OCI-LY1 (cell line): ENCODE measurements at regions not wholly inside any gene's neighbourhood (a gene's known extent, or its start where the extent isn't known, plus 50 kb on each side); places are given as distances from the start of the nearest gene placed in this dataset.

Experiments
- H2AFZ ChIP-seq: fragments of 200-600 bp; sonication (generic), shearing (Covaris generic); 2 replicates; pipeline ENCODE4 v1.6.0; 2014; ENCODE audit warnings: antibody characterized with exemption, mild to moderate bottlenecking, low read length
- H3F3A ChIP-seq: fragments of 200-600 bp; sonication (generic), shearing (Covaris generic); 2 replicates; pipeline ENCODE4 v1.6.0; 2014; ENCODE audit warnings: mild to moderate bottlenecking, antibody characterized with exemption, low read length, moderate library complexity; ENCODE audit not compliant: insufficient read depth
- H3K27ac ChIP-seq: fragments of 200-600 bp; sonication (generic); 2 replicates; pipeline ENCODE4 v1.5.1; 2014; ENCODE audit warnings: low read length, mixed run types, mild to moderate bottlenecking, low read depth; ENCODE audit not compliant: poor library complexity, severe bottlenecking
- H3K27me3 ChIP-seq: fragments of 200-600 bp; sonication (generic); 2 replicates; pipeline ENCODE4 v1.6.0; 2014; ENCODE audit warnings: antibody characterized with exemption, mild to moderate bottlenecking, low read length, moderate library complexity; ENCODE audit not compliant: insufficient read depth
- H3K36me3 ChIP-seq: fragments of 200-600 bp; sonication (generic); 2 replicates; pipeline ENCODE4 v1.6.1; 2014; ENCODE audit warnings: mild to moderate bottlenecking, antibody characterized with exemption, low read length, moderate library complexity, mixed read lengths; ENCODE audit not compliant: insufficient read depth
- H3K4me1 ChIP-seq: fragments of 200-600 bp; sonication (generic); 2 replicates; pipeline ENCODE4 v1.5.1; 2014; ENCODE audit warnings: mild to moderate bottlenecking, low read length, moderate library complexity; ENCODE audit not compliant: insufficient read depth, severe bottlenecking
- H3K4me2 ChIP-seq: fragments of 200-600 bp; sonication (generic), shearing (Covaris generic); 2 replicates; pipeline ENCODE4 v1.6.1; 2014; ENCODE audit warnings: low read length
- H3K4me3 ChIP-seq: fragments of 200-600 bp; sonication (generic); 2 replicates; pipeline ENCODE4 v1.5.1; 2014; ENCODE audit warnings: low read length, low read depth, mild to moderate bottlenecking, mixed read lengths; ENCODE audit not compliant: poor library complexity, severe bottlenecking
- H3K79me2 ChIP-seq: fragments of 200-600 bp; shearing (Covaris generic); 2 replicates; pipeline ENCODE4 v1.6.1; 2016; ENCODE audit warnings: mixed run types, low read length, mixed read lengths; ENCODE audit not compliant: insufficient read depth
- H3K9ac ChIP-seq: fragments of 200-600 bp; sonication (generic), shearing (Covaris generic); 2 replicates; pipeline ENCODE4 v1.6.1; 2014; ENCODE audit warnings: mild to moderate bottlenecking, low read length, mixed read lengths
- H3K9me2 ChIP-seq: fragments of 200-600 bp; sonication (generic), shearing (Covaris generic); 2 replicates; pipeline ENCODE4 v1.6.1; 2014; ENCODE audit warnings: low read depth, mild to moderate bottlenecking, low read length, mixed read lengths
- H3K9me3 ChIP-seq: fragments of 200-600 bp; shearing (Covaris generic); 2 replicates; pipeline ENCODE4 v1.6.1; 2014; ENCODE audit warnings: low read length, mixed read lengths
- H4K20me1 ChIP-seq: fragments of 200-600 bp; sonication (generic), shearing (Covaris generic); 2 replicates; pipeline ENCODE4 v1.6.0; 2016; ENCODE audit warnings: mild to moderate bottlenecking, low read length; ENCODE audit not compliant: insufficient read depth
- CTCF ChIP-seq: fragments of 200-600 bp; sonication (generic), shearing (Covaris generic); IDR thresholded peaks from 2 replicates; pipeline ENCODE4 v1.5.1; 2017; ENCODE audit warnings: mild to moderate bottlenecking, antibody characterized with exemption, low read length, moderate library complexity, mixed read lengths
- EZH2 ChIP-seq: fragments of 200-600 bp; sonication (generic), shearing (Covaris generic); IDR thresholded peaks from 2 replicates; pipeline ENCODE4 v1.8.0; 2017; ENCODE audit warnings: borderline replicate concordance, mixed run types, mild to moderate bottlenecking, antibody characterized with exemption, low read length, moderate library complexity, mixed read lengths

- no peak overlapping the region for H3K27ac ChIP-seq
- TF ChIP-seq EZH2 (no peak), CTCF (no peak)
- no peak overlapping the region for H3K9ac ChIP-seq
- no peak overlapping the region for H3K4me2 ChIP-seq
- H3K36me3 ChIP-seq: no peaks in the 10 kb centered on the region
- H4K20me1 ChIP-seq: no peaks in the 10 kb centered on the region
- H3K4me1 ChIP-seq: no peaks in the 10 kb centered on the region
- H3F3A ChIP-seq: no peaks in the 10 kb centered on the region
- H3K79me2 ChIP-seq: no peaks in the 10 kb centered on the region
- H3K9me2 ChIP-seq: no peaks in the 10 kb centered on the region
- no peaks in the 10 kb centered on the region for H3K27me3 ChIP-seq
- 0 out of 2 replicates have a peak, but pooled peaks cover 6% of the 10 kb centered on the region for H3K9me3 ChIP-seq
- H2AFZ ChIP-seq: no peak overlapping the region
- no peak overlapping the region for H3K4me3 ChIP-seq
Measured at GRCh38 chr11:87548797-87549196, 511.1 kb downstream of the TMEM135 start.

GRCh38 chr11:87545858-87546257 is 508.1 kb downstream of the TMEM135 start:
- Histone ChIP-seq H3K36me3 (no peaks in the 10 kb centered on the region), H3K4me2 (no peak overlapping the region), H3K9ac (no peak overlapping the region), H3F3A (no peaks in the 10 kb centered on the region), H3K27ac (no peak overlapping the region), H4K20me1 (no peaks in the 10 kb centered on the region), H3K27me3 (no peaks in the 10 kb centered on the region), H3K79me2 (no peaks in the 10 kb centered on the region), H2AFZ (no peak overlapping the region), H3K9me2 (no peaks in the 10 kb centered on the region), H3K4me3 (no peak overlapping the region), H3K9me3 (0 out of 2 replicates have a peak, but pooled peaks cover 6% of the 10 kb centered on the region), H3K4me1 (no peaks in the 10 kb centered on the region)
- TF ChIP-seq EZH2 (no peak), CTCF (no peak)

GRCh38 chr11:87539596-87539995 is 501.9 kb downstream of the TMEM135 start:
- no peaks in the 10 kb centered on the region for H3K79me2 ChIP-seq
- H3K9me3 ChIP-seq: no peaks in the 10 kb centered on the region
- no peak overlapping the region for H2AFZ ChIP-seq

More at GRCh38 chr11:87539596-87539995, 501.9 kb downstream of the TMEM135 start:
- Histone ChIP-seq H3K4me3 (no peak overlapping the region), H4K20me1 (no peaks in the 10 kb centered on the region), H3K9me2 (no peaks in the 10 kb centered on the region), H3K36me3 (no peaks in the 10 kb centered on the region), H3K4me2 (no peak overlapping the region), H3K27ac (no peak overlapping the region), H3K4me1 (no peaks in the 10 kb centered on the region), H3K27me3 (no peaks in the 10 kb centered on the region), H3F3A (no peaks in the 10 kb centered on the region), H3K9ac (no peak overlapping the region)
- TF ChIP-seq EZH2 (no peak), CTCF (no peak)
